ENCODE measurements at regions not wholly inside any gene's neighbourhood (a gene's known extent, or its start where the extent isn't known, plus 50 kb on each side); places are given as distances from the start of the nearest gene placed in this dataset.

DNA sequence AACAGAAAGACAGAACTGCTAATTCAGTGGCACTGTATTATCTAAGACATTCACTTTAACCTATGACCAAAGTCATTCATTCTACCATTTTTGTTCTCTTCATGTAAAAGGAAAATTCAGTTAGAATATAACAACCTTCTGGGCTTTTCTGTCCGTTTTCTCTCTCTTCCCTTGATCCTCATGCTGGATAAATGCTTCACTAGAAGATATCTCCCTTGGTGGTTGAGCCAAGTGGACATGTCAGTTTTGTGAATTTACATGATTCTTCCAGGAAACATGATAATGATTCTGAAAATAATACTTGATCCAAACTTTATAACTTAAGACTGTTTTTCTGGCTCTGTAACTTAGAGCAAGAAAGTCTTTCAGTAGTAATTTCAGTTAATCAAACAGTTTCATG is 1012.2 kb downstream of the SQOR start:
- DNase-seq (ENCODE audit: low spot score), result no peak

DNA sequence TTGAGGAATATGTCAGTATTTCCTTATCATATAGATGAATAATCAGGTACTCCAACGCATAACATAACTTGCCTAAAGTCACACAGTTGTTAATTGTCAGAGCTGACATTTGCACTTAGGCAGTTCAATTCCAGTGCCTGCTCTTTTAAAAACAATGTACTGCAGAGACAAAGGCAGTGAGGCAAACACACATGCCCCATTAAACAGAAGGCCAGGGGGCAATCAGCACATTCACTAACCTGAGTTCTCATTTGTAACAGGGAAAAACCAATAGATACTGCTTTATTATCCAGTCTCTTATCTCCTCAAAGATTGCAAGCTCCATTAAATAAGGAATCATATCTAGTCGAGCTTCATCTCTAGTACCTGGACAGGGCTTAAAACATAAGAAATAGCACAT is 1017.4 kb downstream of the SQOR start:
- DNase-seq (ENCODE audit: low spot score), result no peak

DNA sequence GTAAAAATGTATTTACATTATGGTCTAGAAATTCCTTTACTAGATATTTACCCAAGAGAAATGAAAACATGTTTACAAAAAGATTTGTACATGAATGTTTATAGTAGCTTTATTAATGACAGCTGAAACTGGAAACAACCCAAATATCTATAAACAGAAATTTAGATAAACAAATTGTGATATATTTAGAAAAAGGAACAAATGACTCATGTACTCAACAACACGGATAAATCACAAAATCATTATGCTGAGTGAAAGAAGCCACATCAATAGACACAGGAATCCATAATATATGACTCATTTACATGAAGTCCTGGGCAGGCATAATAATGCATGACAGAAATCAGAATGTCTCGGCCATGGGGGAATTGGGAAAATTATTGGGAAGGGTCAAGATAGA is 1020.2 kb downstream of the SQOR start:
- no peak for DNase-seq (ENCODE audit: low spot score)

DNA sequence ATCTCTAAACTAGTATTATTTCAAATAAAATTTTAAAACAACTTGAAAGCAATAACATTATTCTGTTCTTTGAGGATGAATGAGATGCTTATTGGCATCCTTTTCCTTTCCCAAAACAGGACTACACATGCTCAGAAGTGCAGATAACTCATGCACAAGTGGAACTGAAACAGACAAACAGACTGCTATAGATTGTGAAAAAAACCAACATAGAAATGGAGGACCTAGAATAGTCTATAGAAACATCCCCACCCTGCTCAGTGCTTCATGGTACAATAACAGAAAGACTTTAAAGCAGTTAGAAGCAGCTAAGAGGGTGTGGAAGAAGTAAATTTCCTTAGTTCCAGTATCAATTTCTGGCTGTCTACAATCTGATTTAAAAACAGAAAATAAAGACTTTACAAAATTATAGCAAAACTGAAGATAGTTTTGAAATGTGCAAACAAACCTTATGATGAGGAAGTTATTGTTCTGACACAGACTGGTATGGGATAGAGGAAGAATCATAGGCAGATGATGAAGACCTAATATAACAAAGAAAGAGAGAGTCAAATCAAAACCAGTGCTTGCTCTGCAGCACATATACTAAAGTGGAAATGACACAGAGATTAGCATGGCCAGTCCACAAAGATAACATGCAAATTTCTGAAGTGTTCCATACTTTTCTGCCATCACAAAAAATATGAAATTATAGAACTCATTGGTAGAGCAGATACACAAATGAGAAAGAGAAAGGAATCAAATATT is 1025.4 kb downstream of the SQOR start:
- DNase-seq (ENCODE audit: low spot score), result no peak

DNA sequence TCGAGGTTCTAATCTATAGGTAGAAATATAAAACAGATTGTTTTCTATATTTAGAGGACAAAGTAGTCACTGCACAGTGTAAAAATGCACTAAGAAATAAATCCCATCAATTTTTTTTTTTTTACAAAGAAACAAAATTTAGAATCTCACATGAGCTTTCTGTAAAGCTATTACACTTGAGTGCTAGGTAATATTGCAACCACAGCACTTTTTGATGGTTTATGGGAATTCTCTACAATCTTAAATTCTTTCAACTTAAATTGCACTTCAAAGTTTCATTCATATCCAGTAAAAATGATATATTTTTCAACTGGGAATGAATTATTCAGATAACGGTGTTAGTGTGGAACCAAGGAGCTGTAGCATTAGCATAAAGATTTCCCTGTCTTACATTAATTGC is 1035.4 kb downstream of the SQOR start:
- no peak for DNase-seq (ENCODE audit: low spot score)

DNA sequence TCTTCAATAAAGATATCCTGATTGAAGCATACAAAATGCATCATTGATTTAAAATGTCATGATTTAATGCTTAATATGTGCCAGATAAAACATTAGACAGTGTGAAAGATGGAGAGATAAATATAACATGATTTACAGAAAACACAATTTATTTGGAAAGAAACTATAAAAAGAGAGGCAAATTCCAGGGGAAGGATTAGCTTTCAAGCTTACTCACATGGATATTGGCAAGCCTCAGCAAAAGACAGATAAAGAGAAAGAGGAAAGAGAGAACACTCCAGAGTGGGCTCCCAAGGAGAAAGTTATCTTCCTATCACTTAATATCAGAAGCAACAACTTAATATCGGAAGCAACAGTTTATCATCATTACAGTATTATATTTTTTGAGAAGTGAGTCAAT is 1036.5 kb downstream of the SQOR start:
- no peak for DNase-seq (ENCODE audit: low spot score)

DNA sequence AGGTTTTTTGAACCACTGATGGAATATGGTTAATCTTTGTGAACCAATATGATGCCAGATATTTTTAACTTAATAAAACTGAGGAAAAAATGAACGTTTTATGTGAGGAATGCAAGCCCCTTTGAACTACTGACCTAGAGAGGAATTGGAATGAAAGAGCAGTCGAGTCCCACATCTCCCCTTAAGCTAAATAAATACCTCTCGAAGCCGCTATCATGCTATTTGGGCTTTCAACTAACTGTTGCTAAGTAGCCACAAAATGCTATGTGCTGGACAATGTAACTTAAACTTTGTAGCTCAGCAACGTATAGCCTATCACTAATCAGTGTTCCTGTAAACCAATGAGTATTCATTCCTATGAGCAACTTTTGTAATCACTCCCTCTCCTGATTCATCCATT is 1037.2 kb downstream of the SQOR start:
- DNase-seq (ENCODE audit: low spot score), result no peak

DNA sequence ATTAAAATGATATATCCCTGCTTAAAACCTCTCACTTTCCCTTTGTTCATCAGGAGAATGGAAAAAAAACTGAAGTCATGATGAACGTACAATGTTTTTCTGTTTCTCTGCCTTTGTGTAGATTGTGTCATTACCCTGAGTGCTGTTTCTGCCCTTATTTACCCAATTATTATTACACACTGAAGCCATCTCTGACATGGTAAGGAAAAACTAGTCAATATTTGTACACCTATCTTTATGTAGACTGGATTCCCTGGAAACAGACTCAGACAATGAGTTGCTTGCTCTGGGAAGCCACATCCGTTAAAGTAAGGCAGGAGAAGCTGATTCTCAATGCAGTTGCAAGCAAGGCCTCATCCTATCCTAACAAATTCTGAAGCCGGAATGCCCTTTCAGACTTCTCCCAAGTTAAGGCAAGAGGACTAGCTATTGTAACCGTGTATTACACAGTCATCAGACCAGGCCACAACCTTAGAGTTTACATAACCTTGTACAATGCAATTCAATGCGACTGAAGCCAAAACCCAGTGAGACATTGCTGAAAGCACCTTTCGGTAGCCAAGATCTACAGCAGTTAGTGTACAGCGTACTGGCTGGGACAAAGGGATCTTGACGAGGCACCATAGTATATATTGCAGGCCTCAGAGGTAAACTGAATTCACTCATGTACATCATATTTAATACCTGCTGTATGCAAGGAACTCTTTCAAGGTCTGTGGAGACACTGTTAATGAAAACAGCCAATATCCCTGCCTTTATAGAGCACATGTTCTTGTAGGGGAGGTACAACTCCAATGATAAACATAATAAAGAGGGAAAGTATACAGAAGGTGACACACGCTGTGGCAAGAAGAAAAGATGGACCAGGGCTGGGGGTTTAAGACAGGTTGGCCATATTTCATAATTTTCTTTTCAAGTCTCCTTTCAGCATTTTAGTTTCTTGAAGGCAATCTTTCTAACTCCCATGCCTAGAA is 1040.8 kb upstream of the SEMA6D start:
- DNase-seq (ENCODE audit: low spot score), result no peak

DNA sequence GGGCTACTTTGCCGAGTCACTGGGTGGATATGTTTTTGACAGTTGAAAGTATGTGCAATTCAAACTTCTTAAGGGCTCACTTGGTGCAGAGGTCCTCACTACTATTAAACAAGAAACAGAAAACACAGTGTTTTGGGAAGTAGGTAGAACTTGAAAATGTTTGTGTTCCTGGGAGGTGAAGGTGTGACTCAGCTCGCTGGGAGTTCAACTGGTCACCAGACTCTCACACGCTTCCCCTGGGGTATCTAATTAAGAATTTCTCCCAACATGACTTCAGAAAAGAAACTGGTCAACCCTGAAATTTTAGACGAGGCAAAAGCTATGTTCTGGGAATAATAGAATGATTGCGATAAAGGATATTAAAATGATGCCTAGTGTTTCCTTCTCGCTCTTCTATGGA is 1039.8 kb upstream of the SEMA6D start:
- DNase-seq (ENCODE audit: low spot score), result no peak

DNA sequence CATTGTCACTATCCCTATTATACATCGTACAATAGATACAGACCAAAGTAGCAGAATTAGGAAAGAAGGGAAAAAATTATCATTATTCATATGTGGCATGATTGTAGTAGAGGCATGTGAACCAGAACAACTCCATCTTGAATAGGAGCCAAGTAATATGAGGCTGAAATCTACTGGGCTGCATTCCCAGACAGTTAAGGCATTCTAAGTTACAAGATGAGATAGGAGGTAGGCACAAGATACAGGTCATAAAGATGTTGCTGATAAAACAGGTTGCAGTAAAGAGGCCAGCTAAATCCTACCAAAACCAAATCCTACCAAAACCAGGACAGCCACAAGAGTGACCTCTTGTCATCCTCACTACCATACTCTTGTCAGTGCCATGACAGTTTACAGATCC is 1035.4 kb upstream of the SEMA6D start:
- DNase-seq (ENCODE audit: low spot score), result no peak

DNA sequence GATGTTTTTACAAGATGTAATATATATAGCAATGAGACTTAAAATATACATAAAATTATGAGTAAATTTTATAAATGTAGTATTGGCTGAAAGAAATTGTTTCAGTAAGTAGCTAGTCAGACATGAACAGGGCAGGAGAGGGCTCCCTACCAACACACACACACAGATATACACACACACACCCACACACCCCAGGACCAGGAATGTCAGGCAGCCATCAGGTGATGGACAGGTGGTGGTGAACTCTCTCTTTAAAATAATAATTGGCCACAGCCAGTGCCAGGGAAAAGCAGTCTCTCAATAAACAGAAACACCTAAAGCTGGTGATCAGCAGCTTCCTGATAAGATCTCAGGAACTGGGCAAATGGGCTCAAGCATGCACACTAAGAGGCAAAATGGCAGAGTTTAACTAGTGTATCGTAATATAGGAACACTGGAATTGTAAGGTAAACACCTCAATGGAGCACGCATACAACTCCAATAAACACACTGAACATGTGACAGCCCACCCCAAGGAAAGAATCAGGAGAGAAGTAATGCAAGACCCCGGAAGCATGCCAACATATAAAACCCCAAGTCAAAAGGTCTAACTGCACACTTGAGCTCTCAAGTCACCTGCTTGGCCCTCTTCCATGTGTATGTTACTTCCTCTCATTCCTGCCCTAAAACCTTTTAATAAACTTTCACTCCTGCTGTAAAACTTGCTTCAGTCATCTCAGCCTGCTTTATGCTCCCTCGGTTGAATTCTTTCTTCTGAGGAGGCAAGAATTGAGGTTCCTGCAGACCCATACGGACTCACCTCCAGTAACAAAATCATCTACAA is 1034.1 kb upstream of the SEMA6D start:
- DNase-seq (ENCODE audit: low spot score), result no peak

DNA sequence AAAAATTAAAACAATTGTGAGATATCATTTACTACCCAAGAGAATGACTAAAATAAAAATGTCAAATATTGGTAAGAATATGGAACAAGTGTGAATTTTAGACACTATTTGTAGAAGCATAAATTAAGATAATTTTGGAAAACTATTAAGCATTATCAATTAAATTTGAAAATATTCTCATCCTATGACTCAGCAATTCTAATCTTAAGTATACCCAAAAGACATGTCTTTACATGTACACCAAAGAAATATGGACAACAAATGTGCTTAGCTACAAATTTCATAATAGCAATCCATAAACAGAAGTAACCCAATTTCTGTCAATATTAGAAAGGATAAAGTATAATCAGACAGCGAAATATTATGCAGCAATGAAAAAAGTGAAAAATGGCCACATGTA is 1032.2 kb upstream of the SEMA6D start:
- DNase-seq (ENCODE audit: low spot score), result no peak

DNA sequence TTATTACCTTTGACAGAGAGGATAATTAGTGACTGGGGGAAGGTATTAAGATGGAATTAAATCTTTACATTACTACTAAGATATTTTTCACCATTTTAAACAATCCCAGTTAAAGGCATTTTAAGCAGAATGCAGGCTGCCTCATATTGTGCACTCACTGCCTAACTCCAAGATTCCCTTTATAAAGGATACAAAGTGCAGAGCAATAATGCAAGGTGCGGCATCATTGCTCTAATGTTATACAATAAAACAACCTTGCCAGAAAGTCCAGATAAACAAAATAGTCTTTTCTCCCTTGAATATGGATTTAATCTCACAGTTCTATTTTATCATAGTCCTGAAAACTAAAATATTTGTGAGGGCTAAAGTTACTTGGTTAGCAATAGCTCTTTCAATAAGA is 1031.6 kb upstream of the SEMA6D start:
- DNase-seq (ENCODE audit: low spot score), result no peak

DNA sequence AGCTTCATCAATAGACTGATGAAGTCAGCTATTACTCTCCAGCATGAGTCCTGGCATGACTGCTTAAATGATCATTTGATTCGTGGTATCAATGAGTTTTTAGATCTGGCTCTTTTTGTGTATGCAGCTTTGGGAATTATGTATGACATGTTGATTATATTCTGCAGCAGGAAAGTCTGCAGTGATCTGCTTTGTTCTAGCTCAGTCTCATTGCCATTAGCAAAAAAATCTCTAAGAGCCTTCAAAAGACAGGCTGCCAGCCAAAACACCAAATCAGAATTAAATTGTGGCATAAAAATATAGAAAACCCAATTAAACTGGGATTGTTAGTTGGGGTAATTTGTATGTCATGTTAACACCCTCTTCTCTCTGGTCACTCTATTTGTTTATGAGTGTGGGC is 1021.0 kb upstream of the SEMA6D start:
- no peak for DNase-seq (ENCODE audit: low spot score)

DNA sequence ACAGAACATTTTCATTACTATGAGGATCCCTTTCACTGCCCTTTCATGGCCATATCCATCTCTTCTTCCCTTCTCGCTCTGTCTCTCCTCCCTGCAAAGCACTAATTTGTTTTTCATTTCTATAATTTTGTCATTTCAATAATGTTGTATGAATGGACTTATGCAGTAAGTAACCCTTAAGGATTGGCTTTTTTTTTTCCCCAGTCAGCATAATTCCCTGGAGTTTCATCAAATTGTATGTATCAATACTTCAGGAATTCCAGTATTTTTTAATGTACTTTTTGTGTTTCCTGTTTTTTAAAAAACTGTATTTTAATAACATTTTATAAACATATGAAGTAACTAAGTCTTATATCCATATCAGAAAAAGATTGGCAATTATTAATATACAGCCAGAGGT is 1016.0 kb upstream of the SEMA6D start:
- no peak for DNase-seq (ENCODE audit: low spot score)

DNA sequence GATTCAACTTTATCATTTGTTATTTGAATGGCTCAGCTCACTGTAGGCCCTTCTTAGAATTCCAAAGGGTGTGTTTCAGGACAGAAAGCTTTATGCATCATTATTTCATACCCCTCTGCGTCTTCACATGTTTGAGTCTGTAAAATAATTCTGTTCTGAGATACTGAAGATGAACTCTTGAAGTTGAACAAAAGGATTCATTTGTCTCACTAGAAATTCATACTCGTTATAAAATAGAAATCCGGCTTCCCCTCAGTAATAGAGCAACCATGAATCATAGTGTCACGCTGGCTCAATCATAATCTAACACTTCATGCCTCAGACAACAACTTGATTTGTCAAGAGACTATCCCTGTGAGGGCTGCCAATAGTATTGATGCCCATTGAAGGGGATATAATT is 1015.4 kb upstream of the SEMA6D start:
- DNase-seq (ENCODE audit: low spot score), result no peak

DNA sequence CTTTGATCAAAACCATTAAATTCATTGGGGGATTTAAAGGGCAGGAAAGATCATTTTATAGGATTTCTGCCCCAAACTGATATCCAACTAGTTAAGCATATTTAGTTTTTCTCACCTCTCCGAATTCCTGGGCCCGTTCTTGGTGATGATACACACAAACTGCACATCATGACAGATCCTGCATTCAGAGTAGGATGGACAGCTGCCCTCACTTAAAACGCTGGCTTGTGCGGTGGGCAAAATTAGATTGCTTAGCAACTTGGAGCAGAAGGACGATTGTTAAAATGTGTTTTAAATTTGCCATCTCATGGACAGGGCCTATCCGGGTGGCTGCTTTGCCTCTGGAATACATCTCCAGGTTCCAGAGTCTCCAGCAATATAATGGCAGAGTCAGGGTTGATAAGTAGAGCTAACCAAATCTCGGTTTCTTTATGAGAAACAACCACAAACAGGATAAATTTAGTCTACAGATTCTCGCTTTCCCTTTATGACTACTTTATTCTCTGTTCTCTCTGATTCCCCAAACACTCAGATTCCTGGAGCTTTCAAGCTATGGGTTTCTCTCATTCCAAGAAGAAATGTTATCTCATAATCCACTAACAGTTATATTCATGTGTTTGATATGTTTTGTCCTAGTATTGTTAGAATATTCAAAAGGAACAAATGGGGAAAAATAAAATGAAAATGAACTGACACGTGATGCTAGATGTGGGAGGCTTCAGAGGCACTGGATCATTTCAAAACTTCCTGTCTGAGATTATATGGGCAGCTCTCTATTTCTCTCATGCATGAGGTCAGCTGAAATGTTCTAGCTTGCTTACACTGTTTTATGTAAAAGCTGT is 1014.1 kb upstream of the SEMA6D start:
- DNase-seq (ENCODE audit: low spot score), result no peak

DNA sequence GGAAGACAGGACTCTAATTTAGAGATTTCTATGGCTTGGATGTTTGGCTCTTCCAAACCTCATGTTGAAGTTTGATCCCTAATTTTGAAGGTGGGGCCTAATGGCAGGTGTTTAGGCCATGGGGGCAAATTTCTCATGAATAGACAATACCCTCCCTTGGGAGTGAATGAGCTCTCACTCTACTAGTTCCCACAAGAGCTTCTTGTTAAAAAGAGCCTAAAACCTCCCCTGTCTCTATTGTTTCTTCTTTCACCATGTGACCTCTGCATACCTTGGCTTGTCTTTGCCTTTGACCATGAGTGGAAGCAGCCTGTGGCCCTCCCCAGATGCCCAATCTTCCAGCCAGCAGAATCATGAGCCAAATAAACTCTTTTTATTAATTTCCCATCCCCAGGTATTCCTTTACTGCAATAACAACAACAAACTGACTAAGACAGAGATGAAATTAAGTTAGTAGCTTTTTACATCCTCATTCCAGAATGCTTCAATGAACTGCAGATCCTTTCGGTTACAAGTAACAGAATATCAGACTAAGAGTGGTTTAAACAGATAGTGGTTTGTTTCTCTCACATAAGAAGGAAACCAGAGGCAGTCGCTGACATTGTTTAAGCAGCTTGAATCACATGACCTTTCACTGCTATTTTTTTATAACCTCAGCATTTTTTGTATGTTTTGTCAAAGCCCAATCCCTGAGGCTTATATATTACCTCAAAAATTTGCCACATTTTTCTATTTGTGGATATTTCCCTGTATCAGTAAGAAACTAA is 1013.3 kb upstream of the SEMA6D start:
- DNase-seq (ENCODE audit: low spot score), result no peak

DNA sequence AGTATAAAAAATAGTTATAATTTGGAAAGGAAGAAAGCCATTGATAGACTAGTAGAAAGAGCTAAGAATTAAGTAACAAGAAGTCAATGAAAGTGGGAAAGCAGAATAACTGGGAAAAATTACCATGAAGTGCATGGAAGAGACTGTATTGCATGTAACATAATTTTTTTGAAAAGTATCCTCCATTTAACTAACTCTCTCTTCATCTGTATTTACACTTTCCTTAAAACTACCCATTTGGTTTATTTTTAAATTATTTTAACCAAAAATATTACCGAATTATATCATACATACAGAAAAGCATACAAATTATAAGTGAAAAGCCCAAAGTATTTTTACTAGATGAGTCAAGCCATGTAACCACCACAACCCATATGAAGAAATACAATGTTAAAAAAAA is 1009.9 kb upstream of the SEMA6D start:
- DNase-seq (ENCODE audit: low spot score), result no peak

DNA sequence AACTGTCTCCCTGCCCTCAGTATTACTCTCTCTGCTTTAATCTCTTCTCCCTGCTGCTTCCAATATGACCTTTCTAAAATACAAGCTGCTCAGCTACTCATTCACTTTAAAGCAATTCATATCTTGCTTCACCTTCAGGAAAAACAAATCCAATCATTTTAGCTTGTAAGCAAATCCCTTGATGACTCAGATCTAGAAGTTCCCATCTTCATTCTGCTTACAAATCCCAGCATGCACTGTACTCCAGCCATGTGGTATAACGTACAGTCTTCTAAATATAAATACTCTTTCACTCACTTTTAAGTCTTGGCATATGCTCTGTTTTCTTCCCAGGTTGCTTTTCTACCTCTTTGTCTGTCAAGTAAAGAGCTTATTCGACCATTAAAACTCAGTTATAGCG is 1009.1 kb upstream of the SEMA6D start:
- DNase-seq (ENCODE audit: low spot score), result no peak

Data from activated CD4-positive, alpha-beta T cell treated with anti-CD3 and anti-CD28 coated beads, Interleukin-2, Interleukin-4, amounts not matched to agents 100 ng/mL and 50 ng/mL, durations not matched to agents 16 hours and 8 hours (primary cell).